ENCODE measurements at regions not wholly inside any gene's neighbourhood (a gene's known extent, or its start where the extent isn't known, plus 50 kb on each side); places are given as distances from the start of the nearest gene placed in this dataset.

GRCh38 chrX:127324128-127324527 lies 504.6 kb downstream of the PRR32 start:
- TF ChIP-seq POLR2AphosphoS5 (IDR thresholded peaks at IDR 0.05; ENCODE audit: insufficient read depth, low read depth, low read length) (no peak), CTCF (IDR thresholded peaks at IDR 0.05; ENCODE audit: extremely low read depth in 1 of 2, insufficient read depth in 1 of 2, low read depth in 1 of 2, low read length in 2 of 2) (no peak), POLR2A (IDR thresholded peaks at IDR 0.05; ENCODE audit: low read depth, low read length) (no peak), MAX (IDR thresholded peaks at IDR 0.05; ENCODE audit: insufficient read depth, insufficient read length) (no peak), EZH2 (IDR thresholded peaks at IDR 0.05; ENCODE audit: borderline replicate concordance, low read depth, low read length, severe bottlenecking) (no peak), FOS (IDR thresholded peaks at IDR 0.05; ENCODE audit: borderline replicate concordance, insufficient read depth, low read length) (no peak), GATA2 (IDR thresholded peaks at IDR 0.05; ENCODE audit: insufficient read depth, insufficient read length, low read depth, low read length) (no peak)

Data from endothelial cell of umbilical vein (primary cell).